Activated naive CD4-positive, alpha-beta T cell treated with anti-CD3 and anti-CD28 coated beads, Interleukin-2, amount 50 U/mL, for 24 hours (primary cell): ENCODE measurements at regions not wholly inside any gene's neighbourhood (a gene's known extent, or its start where the extent isn't known, plus 50 kb on each side); places are given as distances from the start of the nearest gene placed in this dataset.
"Not testable (repeated sequence)": the region's sequence is repeated elsewhere in the genome, so short reads cannot be mapped to it uniquely, and the experiment has no call there.

Experiments used
- H3K27ac Mint-ChIP-seq: one replicate; pipeline ENCODE4 v1.8.0; 2021; ENCODE audit warnings: mild to moderate bottlenecking, mixed read lengths
- H3K27me3 Mint-ChIP-seq: one replicate; pipeline ENCODE4 v1.8.0; 2021; ENCODE audit warnings: mixed read lengths
- H3K36me3 Mint-ChIP-seq: one replicate; pipeline ENCODE4 v1.8.0; 2021; ENCODE audit warnings: mixed read lengths
- H3K4me1 Mint-ChIP-seq: one replicate; pipeline ENCODE4 v1.8.0; 2021; ENCODE audit warnings: mixed read lengths
- H3K4me3 Mint-ChIP-seq: one replicate; pipeline ENCODE4 v1.8.0; 2021; ENCODE audit warnings: mild to moderate bottlenecking, mixed read lengths
- H3K9me3 Mint-ChIP-seq: one replicate; pipeline ENCODE4 v1.8.0; 2021; ENCODE audit warnings: mixed read lengths

DNA sequence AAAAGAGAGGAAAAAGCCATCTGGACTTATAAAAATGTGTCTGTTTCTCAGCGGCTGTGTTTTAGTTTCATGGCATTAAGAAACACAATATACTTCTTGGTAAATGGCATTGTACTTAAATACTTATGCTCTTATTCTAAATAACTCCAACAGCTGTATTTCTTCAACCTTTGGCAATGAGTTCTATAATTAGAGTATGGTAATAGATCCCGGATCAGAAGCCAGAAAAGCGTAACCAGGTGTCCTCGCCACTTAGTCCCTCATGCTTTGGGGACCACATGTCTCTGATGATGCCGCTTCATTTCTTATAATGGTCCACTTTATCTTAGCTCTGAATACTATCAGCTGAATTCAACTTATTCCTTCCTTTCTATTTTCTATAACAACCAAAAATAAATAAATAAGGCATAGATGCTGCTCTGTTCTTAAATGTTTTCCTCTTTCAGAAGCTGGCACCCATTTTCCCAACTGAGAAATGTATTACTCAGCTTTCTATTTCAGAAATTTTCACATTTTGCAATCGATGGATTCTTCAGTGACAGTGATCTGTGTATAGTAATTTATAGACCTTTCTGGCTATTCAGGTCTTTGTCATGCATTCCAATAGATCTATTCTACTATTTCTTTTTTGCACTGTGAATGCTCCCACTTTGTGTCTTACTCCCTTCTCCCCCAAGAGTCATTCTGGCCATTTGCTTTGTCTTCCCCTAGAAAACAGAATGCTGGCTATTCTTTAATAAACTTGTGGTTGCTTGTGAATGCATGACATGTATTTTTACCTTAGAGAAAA lies 87.6 kb upstream of the KBTBD8 start:
- Mint-ChIP-seq H3K9me3 (peaks cover 11% of the 10 kb centered on the region), H3K4me3 (no peak overlapping the region), H3K36me3 (peaks cover 6% of the 10 kb centered on the region), H3K27ac (no peak overlapping the region), H3K4me1 (no peaks in the 10 kb centered on the region), H3K27me3 (peaks cover 16% of the 10 kb centered on the region)

DNA sequence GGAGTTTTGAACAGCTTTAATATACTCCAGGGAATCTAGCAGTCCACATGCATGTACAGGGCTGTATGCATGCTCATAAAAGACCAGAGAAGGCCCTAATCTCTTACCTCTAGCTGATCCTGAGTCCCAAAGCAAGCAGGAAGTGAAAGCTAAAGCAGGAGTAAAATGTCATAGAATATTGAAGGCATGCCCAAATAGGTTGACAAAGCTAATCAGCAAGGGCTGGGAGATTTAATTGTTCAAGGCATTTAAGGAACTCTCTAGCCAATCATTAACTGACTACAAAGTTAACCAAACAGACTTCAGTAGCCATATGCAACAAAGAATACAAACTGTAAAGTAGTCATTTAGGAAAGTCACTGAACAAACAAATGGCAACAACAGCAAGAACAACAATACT lies 85.8 kb upstream of the KBTBD8 start:
- Mint-ChIP-seq H3K4me1 (no peaks in the 10 kb centered on the region), H3K4me3 (no peak overlapping the region), H3K36me3 (peaks cover 6% of the 10 kb centered on the region), H3K27me3 (peaks cover 8% of the 10 kb centered on the region), H3K9me3 (peaks cover 19% of the 10 kb centered on the region), H3K27ac (no peak overlapping the region)

GRCh38 chr3:66922058-66922457 lies 76.0 kb upstream of the KBTBD8 start:
- Mint-ChIP-seq H3K4me1 (no peaks in the 10 kb centered on the region), H3K27me3 (peaks cover 4% of the 10 kb centered on the region), H3K4me3 (no peak overlapping the region), H3K27ac (no peak overlapping the region), H3K9me3 (peaks cover 5% of the 10 kb centered on the region), H3K36me3 (peaks cover 3% of the 10 kb centered on the region)

DNA sequence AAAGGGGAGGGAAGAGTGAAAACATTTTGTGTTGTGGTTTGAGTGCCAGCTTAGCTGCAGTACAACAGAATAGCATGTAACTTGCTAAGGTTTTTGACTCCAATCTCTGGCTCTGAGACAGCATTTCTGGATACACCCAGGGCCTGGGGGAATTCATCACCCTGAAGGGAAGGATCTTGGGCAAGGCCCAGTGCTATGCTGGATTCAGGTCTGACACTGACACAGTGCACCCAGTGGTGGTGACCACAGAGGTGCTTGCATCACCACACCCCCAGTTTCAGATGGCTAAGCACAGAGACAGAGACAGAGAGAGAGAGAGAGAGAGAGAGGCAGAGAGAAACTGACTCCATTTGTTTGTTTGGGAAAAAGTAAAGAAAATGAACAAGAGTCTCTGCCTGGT lies 74.1 kb upstream of the KBTBD8 start:
- H3K4me1 Mint-ChIP-seq, result no peaks in the 10 kb centered on the region

GRCh38 chr3:66928252-66928651 lies 69.9 kb upstream of the KBTBD8 start:
- no peak overlapping the region for H3K4me3 Mint-ChIP-seq
- H3K27ac Mint-ChIP-seq, result no peak overlapping the region
- no peaks in the 10 kb centered on the region for H3K4me1 Mint-ChIP-seq
- peaks cover 3% of the 10 kb centered on the region for H3K36me3 Mint-ChIP-seq
- H3K9me3 Mint-ChIP-seq, result peaks cover 5% of the 10 kb centered on the region
- peaks cover 4% of the 10 kb centered on the region for H3K27me3 Mint-ChIP-seq

More for the DNA sequence above, 74.1 kb upstream of the KBTBD8 start:
- peaks cover 5% of the 10 kb centered on the region for H3K9me3 Mint-ChIP-seq
- H3K4me3 Mint-ChIP-seq, result no peak overlapping the region
- H3K27me3 Mint-ChIP-seq, result peaks cover 4% of the 10 kb centered on the region
- H3K27ac Mint-ChIP-seq, result no peak overlapping the region
- peaks cover 3% of the 10 kb centered on the region for H3K36me3 Mint-ChIP-seq

GRCh38 chr3:66931291-66931690 lies 66.8 kb upstream of the KBTBD8 start:
- Mint-ChIP-seq H3K36me3 (no peaks in the 10 kb centered on the region), H3K4me1 (no peaks in the 10 kb centered on the region), H3K27me3 (peaks cover 3% of the 10 kb centered on the region), H3K9me3 (no peaks in the 10 kb centered on the region), H3K4me3 (no peak overlapping the region), H3K27ac (no peak overlapping the region)

DNA sequence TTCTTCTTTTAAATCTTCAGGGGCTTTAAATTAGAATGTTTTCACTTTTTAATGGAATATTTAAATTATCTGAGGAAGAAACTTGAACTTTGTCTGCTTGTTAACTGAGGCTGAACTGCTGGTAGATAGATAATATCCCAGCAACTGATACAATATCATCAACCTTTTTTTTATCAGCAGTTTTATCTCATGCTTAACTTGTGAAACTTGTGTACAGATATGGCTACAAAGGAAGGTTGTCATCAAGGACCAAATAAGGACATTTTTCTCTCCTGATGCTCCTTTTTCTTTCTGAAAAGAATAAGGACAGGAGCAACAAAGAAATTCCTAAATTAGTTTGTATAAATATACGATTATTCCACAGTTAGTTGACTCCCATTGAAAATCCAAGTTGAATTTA lies 66.4 kb upstream of the KBTBD8 start:
- Mint-ChIP-seq H3K27me3 (peaks cover 3% of the 10 kb centered on the region), H3K4me1 (no peaks in the 10 kb centered on the region), H3K4me3 (no peak overlapping the region), H3K27ac (no peak overlapping the region), H3K9me3 (no peaks in the 10 kb centered on the region), H3K36me3 (no peaks in the 10 kb centered on the region)

- H3K27me3 Mint-ChIP-seq, result peaks cover 4% of the 10 kb centered on the region
- H3K36me3 Mint-ChIP-seq, result no peaks in the 10 kb centered on the region
- no peak overlapping the region for H3K4me3 Mint-ChIP-seq
- H3K9me3 Mint-ChIP-seq, result no peaks in the 10 kb centered on the region
- no peaks in the 10 kb centered on the region for H3K4me1 Mint-ChIP-seq
- no peak overlapping the region for H3K27ac Mint-ChIP-seq
Measured at GRCh38 chr3:66933233-66933632, 64.9 kb upstream of the KBTBD8 start.

- Mint-ChIP-seq H3K9me3 (no peaks in the 10 kb centered on the region), H3K27me3 (peaks cover 7% of the 10 kb centered on the region), H3K36me3 (no peaks in the 10 kb centered on the region), H3K4me1 (no peaks in the 10 kb centered on the region), H3K4me3 (no peak overlapping the region), H3K27ac (no peak overlapping the region)
Measured at GRCh38 chr3:66934041-66934440, 64.1 kb upstream of the KBTBD8 start.

DNA sequence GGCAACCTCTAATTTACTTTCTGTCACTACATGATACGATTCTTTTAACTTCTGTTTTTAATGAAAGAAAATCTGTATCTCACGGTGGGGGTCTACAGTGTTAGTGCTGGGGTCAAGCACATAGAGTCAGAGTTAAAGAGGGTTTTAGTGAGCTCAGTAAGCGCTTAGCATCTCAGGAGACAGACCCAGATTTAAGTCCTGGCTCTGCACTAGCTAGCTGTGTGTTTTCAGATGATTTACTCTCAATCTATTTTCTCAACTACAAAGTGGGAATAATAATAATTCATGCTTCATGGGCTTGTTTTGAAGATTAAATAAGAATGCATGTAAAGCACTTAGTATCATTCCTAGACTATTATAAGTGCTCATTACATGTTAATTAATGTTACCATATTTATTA lies 63.4 kb upstream of the KBTBD8 start:
- Mint-ChIP-seq H3K27ac (no peak overlapping the region), H3K4me3 (no peak overlapping the region), H3K9me3 (no peaks in the 10 kb centered on the region), H3K36me3 (no peaks in the 10 kb centered on the region), H3K4me1 (no peaks in the 10 kb centered on the region), H3K27me3 (peaks cover 7% of the 10 kb centered on the region)

DNA sequence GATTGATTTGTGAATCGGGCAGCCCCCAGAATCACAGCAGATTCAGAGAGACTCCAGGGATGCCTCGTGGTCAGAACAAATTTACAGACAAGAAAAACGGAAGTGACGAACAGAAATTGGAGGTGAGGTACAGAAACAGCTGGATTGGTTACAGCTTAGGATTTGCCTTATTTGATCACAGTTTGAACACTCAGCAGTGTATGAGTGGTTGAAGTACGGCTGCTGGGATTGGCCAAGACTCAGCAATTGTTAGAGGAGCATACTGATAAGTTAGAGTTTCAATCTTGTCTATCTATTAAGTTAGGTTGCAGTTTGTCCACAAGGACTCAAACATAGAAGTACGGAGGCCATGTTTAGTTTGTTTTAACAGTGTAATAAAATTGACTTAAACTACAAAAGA lies 61.1 kb upstream of the KBTBD8 start:
- not testable (repeated sequence) for H3K9me3 Mint-ChIP-seq, H3K27me3 Mint-ChIP-seq, H3K27ac Mint-ChIP-seq, H3K4me1 Mint-ChIP-seq, H3K4me3 Mint-ChIP-seq, H3K36me3 Mint-ChIP-seq

DNA sequence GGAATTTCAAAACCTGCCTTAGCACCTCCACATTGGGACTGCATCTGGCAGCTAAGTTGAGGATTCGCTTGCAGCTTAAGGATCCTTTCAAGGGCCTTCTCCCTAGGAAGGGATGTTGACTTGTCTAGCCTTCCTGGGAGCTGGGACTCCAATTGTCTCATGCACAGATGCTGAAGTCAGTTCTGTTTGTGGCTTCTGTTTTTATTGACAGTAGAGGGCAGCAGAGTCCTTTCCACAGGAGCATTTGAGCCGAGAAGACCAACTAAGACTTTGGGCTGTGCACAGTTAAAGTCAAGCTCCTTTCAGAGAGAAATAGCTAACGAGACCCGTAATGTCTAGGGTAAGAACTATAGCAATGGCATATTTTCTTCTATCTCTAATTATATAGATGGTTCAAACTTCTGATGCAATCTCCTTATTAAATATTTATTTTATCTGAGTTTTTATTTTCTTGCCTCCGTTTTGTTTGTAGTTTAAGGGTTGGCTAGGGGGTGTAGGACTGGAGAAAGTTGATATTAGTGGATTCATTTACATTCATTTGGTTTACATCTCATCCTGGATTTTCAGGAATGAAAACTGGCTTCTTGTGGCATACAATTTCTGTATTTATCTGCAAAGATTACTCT lies 59.7 kb upstream of the KBTBD8 start:
- H3K4me3 Mint-ChIP-seq, result no peak overlapping the region
- H3K27me3 Mint-ChIP-seq, result peaks cover 19% of the 10 kb centered on the region
- no peaks in the 10 kb centered on the region for H3K36me3 Mint-ChIP-seq
- no peaks in the 10 kb centered on the region for H3K4me1 Mint-ChIP-seq
- no peaks in the 10 kb centered on the region for H3K9me3 Mint-ChIP-seq
- H3K27ac Mint-ChIP-seq, result no peak overlapping the region

DNA sequence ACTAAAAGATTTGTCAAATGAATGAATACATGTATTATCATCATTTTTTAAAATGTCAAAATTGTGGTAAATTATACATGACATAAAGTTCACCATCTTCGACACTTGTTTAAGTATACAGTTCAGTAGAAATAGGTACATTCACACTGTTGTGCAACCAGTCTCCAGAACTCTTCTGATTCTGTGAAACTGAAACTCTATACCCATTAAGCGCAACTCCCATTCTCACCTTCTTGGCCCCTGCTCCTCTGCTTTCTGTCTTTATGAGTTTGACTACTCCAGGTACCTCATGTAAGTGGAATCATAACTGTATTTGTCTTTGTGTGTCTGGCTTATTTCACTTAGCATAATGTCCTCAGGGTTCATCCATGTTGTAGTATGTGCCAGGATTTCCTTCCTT lies 50.1 kb upstream of the KBTBD8 start:
- H3K4me3 Mint-ChIP-seq, result no peak overlapping the region
- no peak overlapping the region for H3K27ac Mint-ChIP-seq
- H3K27me3 Mint-ChIP-seq, result peaks cover 5% of the 10 kb centered on the region
- no peaks in the 10 kb centered on the region for H3K36me3 Mint-ChIP-seq
- H3K9me3 Mint-ChIP-seq, result no peaks in the 10 kb centered on the region
- H3K4me1 Mint-ChIP-seq, result no peaks in the 10 kb centered on the region
